SK-N-SH treated with all-trans-retinoic acid at 6 μM for 48 hours (cell line): ENCODE measurements at regions not wholly inside any gene's neighbourhood (a gene's known extent, or its start where the extent isn't known, plus 50 kb on each side); places are given as distances from the start of the nearest gene placed in this dataset.

Experiments used
- ATAC-seq: fragments of 200-7000 bp; cut with Tn5 transposase; 3 replicates; pipeline ENCODE4 v1.9.1; 2020; ENCODE audit warnings: mild to moderate bottlenecking, moderate library complexity
- BACH2 ChIP-seq: fragments of 250-450 bp; sonication (Bioruptor Pico); IDR thresholded peaks from 2 replicates; pipeline ENCODE4 v1.9.0; 2021; ENCODE audit warnings: mild to moderate bottlenecking, borderline replicate concordance
- CREB5 ChIP-seq: fragments of 250-450 bp; sonication (Bioruptor Pico); IDR thresholded peaks from 2 replicates; pipeline ENCODE4 v1.5.1; 2020; ENCODE audit warnings: low read depth, mild to moderate bottlenecking, moderate library complexity
- CSDC2 ChIP-seq: fragments of 250-450 bp; sonication (Bioruptor Pico); IDR thresholded peaks from 2 replicates; pipeline ENCODE4 v1.5.0; 2020; ENCODE audit warnings: mild to moderate bottlenecking, moderate library complexity
- CSRNP3 ChIP-seq: fragments of 250-450 bp; sonication (Bioruptor Pico); IDR thresholded peaks from 2 replicates; pipeline ENCODE4 v1.5.1; 2021; ENCODE audit warnings: mild to moderate bottlenecking, moderate library complexity
- GLIS3 ChIP-seq: fragments of 250-450 bp; sonication (Bioruptor Pico); IDR thresholded peaks from 2 replicates; pipeline ENCODE4 v1.5.0; 2020; ENCODE audit warnings: mild to moderate bottlenecking, moderate library complexity
- ISL1 ChIP-seq: fragments of 250-450 bp; sonication (Bioruptor Pico); IDR thresholded peaks from 2 replicates; pipeline ENCODE4 v2.1.2; 2022; ENCODE audit warnings: mild to moderate bottlenecking, moderate library complexity
- OSR1 ChIP-seq: fragments of 250-450 bp; sonication (Bioruptor Pico); IDR thresholded peaks from 2 replicates; pipeline ENCODE4 v1.8.0; 2022; ENCODE audit warnings: moderate library complexity, mild to moderate bottlenecking, inconsistent platforms
- PATZ1 ChIP-seq: fragments of 250-450 bp; sonication (Bioruptor Pico); IDR thresholded peaks from 2 replicates; pipeline ENCODE4 v1.8.0; 2020; ENCODE audit warnings: mild to moderate bottlenecking, moderate library complexity, borderline replicate concordance
- PPARA ChIP-seq: fragments of 250-450 bp; sonication (Bioruptor Pico); IDR thresholded peaks from 2 replicates; pipeline ENCODE4 v1.5.0; 2020; ENCODE audit warnings: mild to moderate bottlenecking, borderline replicate concordance
- SNAI2 ChIP-seq: fragments of 250-450 bp; sonication (Bioruptor Pico); IDR thresholded peaks from 2 replicates; pipeline ENCODE4 v1.5.0; 2020; ENCODE audit warnings: mild to moderate bottlenecking, moderate library complexity
- TCF4 ChIP-seq: fragments of 250-450 bp; sonication (Bioruptor Pico); IDR thresholded peaks from 2 replicates; pipeline ENCODE4 v1.8.0; 2021; ENCODE audit warnings: mild to moderate bottlenecking, moderate library complexity, borderline replicate concordance
- TOX ChIP-seq: fragments of 250-450 bp; sonication (Bioruptor Pico); IDR thresholded peaks from 2 replicates; pipeline ENCODE4 v1.8.0; 2021; ENCODE audit warnings: mild to moderate bottlenecking, moderate library complexity, borderline replicate concordance
- TSHZ2 ChIP-seq: fragments of 250-450 bp; sonication (Bioruptor Pico); IDR thresholded peaks from 2 replicates; pipeline ENCODE4 v1.5.0; 2020; ENCODE audit warnings: mild to moderate bottlenecking, moderate library complexity
- ZC3H10 ChIP-seq: fragments of 250-450 bp; sonication (Bioruptor Pico); IDR thresholded peaks from 2 replicates; pipeline ENCODE4 v1.5.1; 2021; ENCODE audit warnings: mild to moderate bottlenecking, moderate library complexity
- ZFP3 ChIP-seq: fragments of 250-450 bp; sonication (Bioruptor Pico); IDR thresholded peaks from 2 replicates; pipeline ENCODE4 v1.5.0; 2020; ENCODE audit warnings: mild to moderate bottlenecking, moderate library complexity
- ZNF565 ChIP-seq: fragments of 450-650 bp; formaldehyde crosslinking; conservative IDR thresholded peaks from 2 replicates; pipeline ENCODE4 v1.5.0; 2020; ENCODE audit warnings: low read depth, mild to moderate bottlenecking, moderate library complexity
- ZNF70 ChIP-seq: fragments of 450-650 bp; formaldehyde crosslinking; IDR thresholded peaks from 2 replicates; pipeline ENCODE4 v1.5.0; 2020; ENCODE audit warnings: mild to moderate bottlenecking, moderate library complexity

GRCh38 chr9:79889369-79889768 lies 317.6 kb downstream of the TLE4 start:
- TF ChIP-seq ZFP3, result no peak
- no peak for TF ChIP-seq GLIS3 (CRISPR knock-in tag)
- TF ChIP-seq CREB5 (CRISPR knock-in tag), result no peak
- TF ChIP-seq CSRNP3, result no peak
- ATAC-seq, result no peak

GRCh38 chr9:79885093-79885857 lies 313.5 kb downstream of the TLE4 start:
- TF ChIP-seq ZFP3 (no peak), SNAI2 (CRISPR knock-in tag) (no peak), BACH2 (no peak), CREB5 (CRISPR knock-in tag) (no peak), PATZ1 (CRISPR knock-in tag) (no peak), TCF4 (CRISPR knock-in tag) (no peak), TSHZ2 (no peak), TOX (CRISPR knock-in tag) (no peak), PPARA (CRISPR knock-in tag) (no peak), OSR1 (CRISPR knock-in tag) (no peak), ISL1 (CRISPR knock-in tag) (no peak), CSDC2 (no peak), CSRNP3 (no peak), ZC3H10 (CRISPR knock-in tag) (no peak)
- no peak for ATAC-seq

GRCh38 chr9:79884546-79884945 lies 312.8 kb downstream of the TLE4 start:
- ATAC-seq, result no peak
- TF ChIP-seq ZNF70 (CRISPR knock-in tag) (no peak), TSHZ2 (no peak), ISL1 (CRISPR knock-in tag) (no peak), ZNF565 (no peak), CSRNP3 (no peak), TCF4 (CRISPR knock-in tag) (no peak), TOX (CRISPR knock-in tag) (no peak), BACH2 (no peak), PATZ1 (CRISPR knock-in tag) (no peak), PPARA (CRISPR knock-in tag) (no peak), GLIS3 (CRISPR knock-in tag) (no peak), OSR1 (CRISPR knock-in tag) (no peak)
- TF ChIP-seq, all 23 proteins: peak for 0
